NCI-H128 (cell line): ENCODE measurements at regions not wholly inside any gene's neighbourhood (a gene's known extent, or its start where the extent isn't known, plus 50 kb on each side); places are given as distances from the start of the nearest gene placed in this dataset.

Source experiments
- DNase-seq: peaks from one replicate; lab custom pipeline; 2025; ENCODE audit not compliant: unreplicated experiment; lab: John Stamatoyannopoulos, UW

DNA sequence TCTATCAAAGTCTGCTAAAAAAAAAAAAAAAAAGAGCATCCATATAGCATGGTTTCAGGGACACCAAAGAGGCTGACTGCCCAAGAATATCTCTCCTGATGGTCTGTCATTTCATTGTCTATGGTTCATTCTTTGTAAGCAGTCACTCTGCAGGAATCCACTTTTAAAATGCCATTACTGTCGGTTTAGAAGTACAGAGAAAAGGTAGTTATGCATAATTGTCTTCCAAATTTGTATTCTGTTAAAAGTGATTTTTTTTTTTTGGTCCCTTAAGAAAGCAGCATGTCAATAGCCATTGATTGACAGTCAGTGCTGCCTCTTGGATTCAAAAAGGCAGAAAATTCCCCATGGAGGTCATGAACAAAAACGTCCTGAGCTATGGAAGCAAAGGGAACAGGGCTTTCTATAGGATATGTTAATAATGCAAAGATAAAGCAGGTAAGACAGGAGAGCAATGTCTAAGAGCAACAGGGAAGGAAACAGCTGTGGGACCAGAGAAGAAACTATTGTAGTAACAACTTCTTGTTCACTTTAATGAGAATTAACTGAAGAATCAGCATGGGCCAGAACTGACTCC, 245.8 kb downstream of the TMX3 start:
- no peak for DNase-seq

DNA sequence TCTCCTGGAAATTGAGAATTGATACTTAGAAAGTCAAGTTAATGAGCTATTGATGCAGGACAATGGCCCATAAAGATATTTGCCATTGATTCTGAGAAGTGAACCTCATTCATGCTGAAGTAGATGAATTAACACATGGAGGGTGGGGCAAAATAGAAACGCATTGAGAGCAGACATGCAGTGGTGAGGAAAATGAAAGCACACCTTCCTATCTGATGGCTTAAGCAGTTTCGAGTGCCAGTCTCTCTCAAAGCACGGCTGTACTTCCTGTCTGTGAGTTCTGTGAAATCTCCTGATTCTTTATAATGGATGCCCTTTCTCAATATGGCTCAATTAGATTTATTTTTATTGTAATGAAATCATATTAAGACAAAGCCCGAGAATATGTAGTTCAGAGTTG, 247.0 kb downstream of the TMX3 start:
- no peak for DNase-seq

DNA sequence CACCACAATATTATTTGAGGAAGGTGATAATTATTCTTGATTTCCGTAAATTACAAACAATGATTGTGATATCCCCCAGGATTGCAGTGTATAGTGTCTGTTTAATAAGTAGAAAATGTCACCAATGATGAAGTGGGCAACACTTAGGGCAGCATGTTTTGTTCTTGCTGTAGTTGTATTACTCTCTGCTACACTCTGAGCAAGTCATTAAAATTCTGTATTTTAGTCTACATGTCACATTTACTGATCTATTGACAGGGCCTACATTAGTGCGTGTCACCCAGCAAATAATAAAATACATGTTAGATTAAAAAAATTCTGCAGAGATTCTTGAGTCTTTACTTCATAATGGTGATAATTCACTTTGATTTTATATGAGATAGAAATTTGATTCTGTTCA, 247.6 kb downstream of the TMX3 start:
- no peak for DNase-seq

DNA sequence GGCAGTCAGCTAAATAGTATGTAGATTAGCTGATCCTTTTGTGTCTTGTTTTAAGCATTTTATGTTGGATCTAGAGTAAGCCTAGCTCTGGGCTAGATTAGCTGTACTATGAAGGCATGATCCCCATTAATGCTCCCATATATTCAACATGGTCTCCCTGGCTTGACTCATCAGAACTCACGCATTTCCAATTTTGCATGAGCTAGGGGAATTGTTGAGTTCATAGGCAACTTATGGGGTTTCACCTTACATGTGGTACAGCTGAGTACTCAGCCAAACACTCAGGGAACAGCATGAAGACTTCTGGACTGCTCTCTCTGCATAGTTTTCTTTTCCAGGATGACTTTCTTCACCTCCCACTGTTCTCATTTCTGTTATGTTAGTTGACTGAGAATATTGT, 248.2 kb downstream of the TMX3 start:
- no peak for DNase-seq

DNA sequence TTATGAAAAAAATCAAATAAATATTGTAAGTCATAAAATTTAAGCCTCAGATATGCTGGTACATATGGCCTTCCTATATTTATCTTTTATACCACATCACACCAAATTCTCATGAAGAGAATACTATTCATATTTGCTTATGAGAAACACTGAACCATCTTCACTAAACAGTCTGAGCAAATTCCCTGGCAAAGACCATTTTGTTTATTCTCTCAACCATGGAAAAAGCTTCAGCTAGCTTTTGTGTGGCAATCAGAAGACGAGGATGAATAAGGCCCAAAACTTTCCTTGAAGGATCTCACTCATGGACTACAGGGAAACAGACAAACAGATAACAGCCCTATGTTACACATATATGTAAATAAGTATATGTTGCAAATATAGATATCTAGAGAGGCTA, 252.1 kb downstream of the TMX3 start:
- DNase-seq = no peak

DNA sequence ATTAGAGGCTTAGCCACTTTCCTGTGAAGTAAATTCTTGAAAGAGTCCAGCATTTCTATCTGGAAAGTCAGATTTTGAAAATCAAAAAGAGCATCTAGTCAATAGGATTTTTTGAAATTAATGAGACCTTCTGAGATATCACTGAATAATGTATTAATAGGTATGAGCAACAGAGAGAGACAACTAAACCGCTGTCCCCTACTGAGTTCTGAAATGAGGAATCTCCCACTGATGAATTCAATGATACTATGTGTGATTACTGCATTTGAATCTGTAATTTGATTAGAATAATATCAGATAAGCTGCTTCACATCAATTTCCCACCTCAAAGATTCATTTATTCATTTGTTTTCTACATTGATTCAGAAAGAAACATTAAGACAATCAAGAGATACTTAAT, 252.8 kb downstream of the TMX3 start:
- DNase-seq = no peak

DNA sequence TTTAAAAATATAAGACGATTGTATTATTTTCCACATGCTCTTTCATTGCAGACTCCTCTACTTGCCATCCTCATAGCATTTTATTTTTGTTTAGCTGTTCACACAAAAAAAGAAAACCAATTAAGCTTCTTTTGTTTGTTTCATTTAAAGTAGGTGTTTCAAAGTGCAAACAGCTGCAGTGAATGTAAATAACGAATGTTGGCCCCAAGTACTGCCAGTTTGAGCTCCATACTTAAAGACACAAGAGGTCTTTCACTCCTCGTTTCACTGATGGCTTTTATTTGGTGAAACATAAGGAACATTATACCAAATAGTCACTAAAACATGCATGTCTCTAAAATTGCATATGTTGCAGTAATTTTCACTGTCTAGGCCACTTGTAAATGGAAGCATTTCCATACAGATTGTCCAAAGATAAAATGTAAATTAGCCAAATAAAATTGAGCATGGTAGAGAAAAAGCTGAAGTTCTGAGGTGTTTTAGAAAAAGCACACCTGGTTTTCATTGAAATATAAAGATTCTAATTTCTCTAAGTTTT, 253.4 kb downstream of the TMX3 start:
- no peak for DNase-seq

DNA sequence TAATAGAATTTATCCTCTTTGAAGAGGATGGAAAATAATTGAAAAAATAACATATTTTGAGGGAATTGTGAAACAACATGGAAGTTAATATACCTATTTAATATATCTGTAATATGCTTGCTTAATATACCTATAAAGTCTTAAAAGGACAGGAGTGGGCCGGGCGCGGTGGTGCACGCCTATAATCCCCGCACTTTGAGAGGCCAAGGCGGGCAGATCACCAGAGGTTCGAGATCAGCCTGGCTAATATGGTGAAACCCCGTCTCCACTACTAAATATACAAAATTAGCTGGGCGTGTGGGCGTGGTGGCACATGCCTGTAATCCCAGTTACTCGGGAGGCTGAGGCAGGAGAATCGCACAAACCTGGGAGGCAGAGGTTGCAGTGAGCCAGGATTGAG, 254.9 kb downstream of the TMX3 start:
- DNase-seq = no peak

DNA sequence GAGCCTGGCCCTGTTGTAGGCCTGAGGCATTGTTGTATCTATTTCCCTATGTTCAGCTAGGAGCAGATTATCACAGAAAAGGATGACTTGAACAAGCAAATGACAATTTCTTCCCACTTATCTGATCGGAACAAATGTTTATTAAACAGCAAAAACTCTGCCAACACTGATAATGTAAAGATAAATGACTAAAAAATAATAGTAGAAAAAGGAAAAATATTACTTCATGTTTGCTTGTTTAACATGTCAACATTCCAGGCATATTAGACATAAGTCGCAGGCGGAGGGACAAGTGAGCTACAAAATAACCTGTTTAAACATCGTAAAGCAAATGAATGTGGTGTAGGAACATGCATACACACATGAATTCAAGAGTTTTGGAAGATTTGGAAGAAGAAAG, 257.9 kb downstream of the TMX3 start:
- DNase-seq = no peak

DNA sequence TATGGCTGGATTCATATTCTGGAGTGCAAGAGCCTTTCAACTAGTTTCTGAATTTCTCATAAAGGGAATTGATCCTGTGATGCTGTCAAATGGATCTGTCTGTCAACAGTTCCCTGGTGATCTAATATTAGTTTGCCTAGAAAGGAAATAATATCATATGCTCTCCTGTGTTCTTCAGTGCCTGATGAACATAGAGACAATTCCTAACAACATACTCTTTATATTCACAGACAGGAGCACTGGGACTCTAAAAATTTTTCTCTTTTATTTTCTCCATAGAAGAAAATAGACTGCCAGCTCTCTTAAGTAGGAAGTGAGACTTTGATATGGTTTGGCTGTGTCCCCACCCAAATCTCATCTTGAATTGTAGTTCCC, 259.7 kb downstream of the TMX3 start:
- DNase-seq = no peak

DNA sequence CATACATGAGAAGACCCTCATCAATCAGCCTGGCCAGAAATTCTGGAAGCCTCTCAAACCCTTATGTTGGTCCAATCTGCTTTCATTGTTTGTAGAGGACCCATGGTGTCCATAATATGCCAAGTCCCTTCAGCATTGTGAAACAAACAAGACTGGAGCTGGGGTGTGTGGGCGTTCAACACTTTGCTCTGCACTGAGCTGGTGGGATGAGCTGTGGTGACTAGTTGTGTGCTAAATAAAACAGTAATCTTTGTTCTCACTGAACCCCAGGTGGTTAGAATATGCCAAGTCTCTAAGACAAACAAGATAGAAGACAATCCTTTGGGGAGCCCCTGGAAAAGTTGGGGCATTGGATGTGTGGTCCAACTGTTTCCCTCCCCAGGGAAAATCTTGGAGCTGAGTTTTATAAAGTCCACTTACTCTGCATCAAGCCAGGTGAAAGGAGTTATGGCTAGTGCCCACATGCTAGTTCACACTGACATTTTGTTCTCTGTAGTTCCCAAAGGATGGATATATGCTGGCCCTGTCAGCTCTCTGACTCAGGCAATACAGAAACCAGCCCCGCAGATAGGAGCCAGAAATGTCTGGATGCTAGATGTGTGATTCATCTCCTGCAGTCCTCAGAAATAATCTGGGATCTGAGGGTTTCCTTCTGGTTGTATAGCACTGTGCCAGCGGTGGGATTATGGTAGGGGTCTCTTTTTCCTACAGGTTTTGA, 260.2 kb downstream of the TMX3 start:
- no peak for DNase-seq

DNA sequence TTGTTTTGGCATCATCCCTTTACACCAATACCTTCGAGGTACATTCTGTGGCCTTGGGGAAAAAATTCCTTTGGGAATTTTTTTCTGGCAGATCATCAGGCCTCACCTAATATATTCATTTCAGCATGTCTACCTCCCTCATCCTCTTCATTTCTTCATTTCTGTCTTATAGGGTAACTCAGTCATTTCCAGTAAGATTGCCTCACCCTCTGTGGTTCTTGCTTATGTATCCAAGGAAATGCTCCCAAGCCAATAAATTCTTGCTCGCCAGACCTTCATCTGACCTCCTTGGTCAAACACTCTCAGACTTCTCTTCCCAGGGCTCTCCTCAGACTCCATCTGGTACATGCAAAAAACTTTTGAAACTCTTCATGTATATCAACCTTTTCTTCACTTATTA, 265.6 kb downstream of the TMX3 start:
- DNase-seq = no peak

DNA sequence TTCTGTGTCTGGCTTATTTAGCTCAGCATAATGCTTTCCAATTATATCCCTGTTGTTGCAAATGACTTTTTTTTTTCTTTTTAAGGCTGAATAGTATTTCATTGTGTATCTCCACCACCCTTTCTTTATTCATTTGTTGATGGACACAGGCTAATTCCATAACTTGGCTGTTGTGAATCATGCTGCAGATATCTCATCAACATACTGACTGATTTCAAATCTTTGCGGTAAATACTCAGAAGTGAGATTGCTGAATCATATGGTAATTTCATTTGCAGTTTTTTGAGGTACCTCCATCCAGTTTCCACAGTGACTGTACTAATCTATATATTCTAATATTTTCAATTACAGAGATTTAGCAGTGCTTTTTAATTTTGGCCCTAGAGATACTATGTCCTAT, 266.2 kb downstream of the TMX3 start:
- no peak for DNase-seq

DNA sequence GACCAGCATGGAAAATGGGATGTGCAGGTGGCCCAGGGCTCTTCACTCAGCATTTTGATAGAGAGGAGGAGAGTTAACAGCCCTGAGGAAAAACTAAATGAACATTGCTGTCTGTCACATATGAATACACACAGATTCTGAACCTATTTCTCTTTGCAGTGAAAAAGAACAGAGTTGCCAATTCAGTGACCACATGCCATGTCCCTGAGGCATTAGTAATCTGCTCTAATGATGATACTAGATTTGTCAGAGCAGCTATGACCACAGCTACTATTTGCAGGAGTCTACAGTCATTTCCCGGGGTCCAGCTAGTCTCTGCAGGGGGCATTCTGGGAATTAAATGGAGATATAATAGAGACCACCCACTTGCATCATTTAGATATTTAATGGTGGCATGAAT, 267.6 kb downstream of the TMX3 start:
- no peak for DNase-seq

DNA sequence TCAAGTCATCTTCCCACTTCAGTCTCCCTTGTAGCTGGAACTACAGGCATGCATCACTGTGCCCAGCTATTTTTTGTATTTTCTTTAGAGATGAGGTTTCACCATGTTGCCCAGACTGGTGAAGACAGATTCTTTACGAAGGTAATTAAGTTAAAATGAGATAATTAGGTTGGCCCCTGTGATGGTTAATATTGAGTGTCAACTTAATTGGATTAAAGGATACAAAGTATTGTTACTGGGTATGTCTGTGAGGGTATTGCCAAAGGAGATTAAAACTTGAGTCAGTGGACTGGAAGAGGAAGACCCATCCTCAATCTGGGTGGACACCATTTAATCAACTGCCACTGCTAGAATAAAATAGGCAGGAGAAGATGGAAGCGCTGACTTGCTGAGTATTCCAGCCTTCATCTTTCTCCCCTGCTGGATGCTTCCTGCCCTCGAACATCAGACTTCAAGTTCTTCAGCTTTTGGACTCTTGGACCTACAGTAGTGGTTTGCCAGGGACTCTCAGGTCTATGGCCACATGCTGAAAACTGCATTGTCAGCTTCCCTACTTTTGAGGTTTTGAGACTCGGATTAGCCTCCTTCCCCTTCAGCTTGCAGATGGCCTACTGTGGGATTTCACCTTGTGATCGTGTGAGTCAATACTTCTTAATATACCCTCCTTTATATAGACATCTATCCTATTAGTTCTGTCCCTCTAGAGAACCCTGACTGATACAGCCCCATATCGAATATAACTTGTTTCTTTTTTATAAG, 269.1 kb downstream of the TMX3 start:
- no peak for DNase-seq

DNA sequence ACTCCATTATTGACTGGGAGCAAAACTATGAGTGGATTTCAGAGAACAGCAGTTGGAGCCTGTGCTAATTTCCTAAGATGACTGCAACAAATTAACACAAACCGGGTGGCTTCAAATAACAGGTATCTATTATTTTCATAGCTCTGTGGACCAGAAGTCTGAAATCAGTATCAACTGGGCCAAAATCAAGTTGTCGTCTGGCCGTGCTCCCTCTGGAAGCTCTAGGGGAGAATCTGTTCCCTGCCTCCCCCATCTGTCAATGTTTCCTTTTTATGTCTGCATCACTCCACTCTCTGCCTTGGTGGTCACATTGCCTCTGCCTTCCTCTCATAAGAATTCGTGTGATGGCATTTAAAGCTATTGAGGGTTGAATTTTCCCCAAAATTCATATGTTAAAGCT, 269.8 kb downstream of the TMX3 start:
- DNase-seq = no peak

DNA sequence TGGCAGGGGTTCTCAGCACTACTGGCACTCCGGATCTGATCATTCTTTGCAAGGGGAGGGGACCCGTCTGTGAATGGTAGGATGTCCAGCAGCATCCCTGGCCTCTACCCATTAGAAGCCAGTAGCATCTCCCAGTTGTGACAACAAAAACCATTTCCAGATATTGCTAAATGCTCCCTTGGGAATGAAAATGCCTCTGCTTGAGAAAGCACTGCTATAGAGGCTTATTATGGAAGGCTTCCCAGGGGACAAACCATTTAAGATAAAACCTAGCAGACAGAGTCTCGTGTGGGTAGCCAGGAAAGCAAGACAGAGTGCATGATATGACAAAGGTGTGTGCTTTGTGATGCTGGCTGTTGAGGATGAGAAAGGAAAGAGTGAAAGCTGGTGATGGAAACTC, 273.7 kb downstream of the TMX3 start:
- no peak for DNase-seq

DNA sequence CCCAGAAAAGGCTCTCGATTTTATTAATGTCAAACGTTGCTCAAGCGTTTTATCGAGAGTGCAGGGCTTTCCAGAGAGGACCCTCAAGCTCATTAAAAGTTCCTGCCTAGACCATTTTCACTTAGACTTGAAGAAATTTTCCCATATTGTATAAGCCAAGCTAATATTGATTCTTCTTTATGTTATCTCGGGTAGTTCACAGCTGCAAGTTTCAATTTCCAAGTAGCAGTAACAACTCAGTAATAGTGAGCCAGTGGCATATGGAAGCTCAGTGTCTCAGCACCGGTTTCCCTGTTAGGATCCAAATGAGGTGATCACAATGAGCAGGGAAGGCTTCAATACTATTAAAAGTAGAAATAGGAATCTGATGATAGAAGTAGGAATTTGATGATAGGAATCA, 274.5 kb downstream of the TMX3 start:
- no peak for DNase-seq

DNA sequence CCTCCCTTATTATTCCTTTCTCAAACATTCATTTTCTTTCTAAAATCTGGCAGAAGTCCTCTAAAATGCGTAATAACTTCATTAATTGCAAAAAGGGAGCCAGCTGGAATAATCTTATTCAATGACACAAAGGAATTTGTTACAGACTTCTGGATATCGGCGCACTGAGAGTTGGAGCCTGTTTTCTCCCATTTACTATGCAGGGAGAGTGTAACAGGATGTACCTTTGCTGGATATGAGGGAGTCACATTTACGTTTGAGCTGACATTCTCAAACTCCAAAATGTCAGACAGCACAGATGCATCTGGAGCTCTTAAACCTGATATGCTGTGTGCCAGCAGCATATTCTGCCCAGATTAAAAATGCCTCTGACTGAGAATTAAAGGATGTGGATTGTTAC, 275.3 kb downstream of the TMX3 start:
- DNase-seq = no peak

DNA sequence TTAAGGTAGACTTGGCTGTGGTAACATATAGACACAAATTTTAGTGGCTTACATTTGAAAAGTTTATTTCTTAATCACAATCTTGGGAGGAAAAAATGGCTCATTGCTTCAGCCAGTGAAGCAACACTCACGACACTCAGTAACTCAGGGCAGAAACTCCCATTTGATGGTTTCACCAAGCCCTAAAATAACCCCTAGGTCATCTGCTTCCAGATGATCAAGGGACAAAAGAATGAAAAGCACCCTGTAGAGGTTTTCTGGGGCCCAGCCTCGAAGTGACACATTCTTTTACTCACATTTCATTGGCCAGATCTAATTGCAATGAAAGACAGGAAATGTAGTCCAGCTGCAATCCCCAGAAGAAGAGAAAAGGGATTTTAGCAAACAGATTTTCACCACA, 275.9 kb downstream of the TMX3 start:
- no peak for DNase-seq

DNA sequence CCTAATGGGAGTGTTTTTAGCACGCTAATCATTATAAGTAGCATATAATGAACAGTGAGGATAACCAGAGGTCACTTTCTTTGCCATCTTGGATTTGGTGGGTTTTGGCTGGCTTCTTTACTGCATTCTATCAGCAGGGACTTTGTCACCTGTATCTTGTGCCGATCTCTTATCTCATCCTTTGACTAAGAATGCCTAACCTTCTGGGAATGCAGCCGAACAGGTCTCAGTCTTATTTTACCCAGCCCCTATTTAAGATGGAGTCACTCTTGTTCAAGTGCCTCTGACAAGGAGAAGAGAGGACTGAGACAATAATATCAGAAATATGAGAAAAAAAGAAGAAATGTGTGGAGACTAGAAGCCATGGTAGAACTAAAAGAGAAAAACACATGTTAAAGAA, 276.4 kb downstream of the TMX3 start:
- DNase-seq = no peak

DNA sequence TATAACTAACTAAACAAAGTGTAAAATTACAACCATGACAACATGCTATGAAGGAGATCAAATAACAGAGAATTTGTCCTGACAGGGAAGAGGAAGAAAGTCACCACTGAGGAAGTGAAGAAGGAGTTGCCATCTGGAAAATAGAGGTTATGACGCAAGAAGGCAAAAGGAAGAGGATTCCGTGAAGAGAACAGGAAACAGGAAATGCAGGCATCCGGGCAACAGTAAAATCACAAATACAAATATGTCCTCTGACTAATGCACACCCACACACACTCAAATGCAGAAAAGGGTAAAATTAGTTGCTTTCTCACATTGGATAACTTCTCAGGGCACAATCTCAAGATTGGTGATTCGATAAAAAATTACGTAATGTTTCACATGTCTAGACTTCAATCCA, 278.4 kb downstream of the TMX3 start:
- no peak for DNase-seq
